H1 (cell line): ENCODE measurements at regions not wholly inside any gene's neighbourhood (a gene's known extent, or its start where the extent isn't known, plus 50 kb on each side); places are given as distances from the start of the nearest gene placed in this dataset.

Source experiments
- EP300 ChIP-seq, 2 experiments: IDR thresholded peaks; 1 replicate in 1 of 2; 2 replicates in 1 of 2; pipeline ENCODE4 v1.6.1; 2011 to 2012; ENCODE audit warnings: low read depth in 2 of 2, low read length in 2 of 2, mild to moderate bottlenecking in 2 of 2, borderline replicate concordance in 1 of 2, inconsistent platforms in 1 of 2, moderate library complexity in 1 of 2
- FOSL1 ChIP-seq: IDR thresholded peaks from 2 replicates; pipeline ENCODE4 v1.6.1; 2011; ENCODE audit warnings: mild to moderate bottlenecking, low read depth, low read length, moderate library complexity; ENCODE audit not compliant: insufficient read depth
- RFX5 ChIP-seq: IDR thresholded peaks from 2 replicates; pipeline ENCODE4 v1.6.1; 2011; ENCODE audit warnings: low read depth, low read length, improper control_type of control experiment, borderline replicate concordance
- RXRA ChIP-seq: IDR thresholded peaks from 2 replicates; pipeline ENCODE4 v1.6.1; 2011; ENCODE audit warnings: low read depth, mild to moderate bottlenecking, low read length, moderate library complexity; ENCODE audit not compliant: insufficient read depth
- TAF7 ChIP-seq: optimal IDR thresholded peaks from 2 replicates; pipeline ENCODE3; 2011; ENCODE audit warnings: low read depth, mild to moderate bottlenecking, inconsistent platforms, low read length, moderate library complexity, borderline replicate concordance

DNA sequence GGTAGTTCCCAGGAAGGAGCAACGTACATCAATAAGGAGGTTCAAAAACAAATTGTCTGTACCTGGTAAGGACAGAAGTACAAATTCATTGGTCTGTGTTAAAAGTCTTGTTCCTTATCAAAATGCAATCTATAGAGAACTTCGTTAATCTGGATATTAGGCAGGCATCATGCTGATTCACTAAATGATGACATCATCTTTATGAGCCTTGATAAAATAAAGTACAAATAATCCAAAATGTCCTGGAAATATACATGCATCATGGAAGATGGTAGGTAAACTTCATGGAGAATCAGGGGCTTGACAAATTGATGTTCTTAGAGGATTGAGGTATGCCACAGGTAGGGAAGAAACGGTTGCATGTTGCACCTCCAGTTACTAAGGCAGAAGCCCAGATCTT lies 433.9 kb downstream of the TRIML1 start (continued):
- TF ChIP-seq RXRA (no peak), RFX5 (no peak), TAF7 (no peak), FOSL1 (no peak), EP300 (IDR thresholded peaks at IDR 0.05; ENCODE audit: borderline replicate concordance in 1 of 2, low read depth in 2 of 2, low read length in 2 of 2) (no peak)
